ENCODE measurements at regions not wholly inside any gene's neighbourhood (a gene's known extent, or its start where the extent isn't known, plus 50 kb on each side); places are given as distances from the start of the nearest gene placed in this dataset.

GRCh38 chr10:8768852-8769251, 714.4 kb downstream of the GATA3 start:
- TF ChIP-seq, protein P1, sequence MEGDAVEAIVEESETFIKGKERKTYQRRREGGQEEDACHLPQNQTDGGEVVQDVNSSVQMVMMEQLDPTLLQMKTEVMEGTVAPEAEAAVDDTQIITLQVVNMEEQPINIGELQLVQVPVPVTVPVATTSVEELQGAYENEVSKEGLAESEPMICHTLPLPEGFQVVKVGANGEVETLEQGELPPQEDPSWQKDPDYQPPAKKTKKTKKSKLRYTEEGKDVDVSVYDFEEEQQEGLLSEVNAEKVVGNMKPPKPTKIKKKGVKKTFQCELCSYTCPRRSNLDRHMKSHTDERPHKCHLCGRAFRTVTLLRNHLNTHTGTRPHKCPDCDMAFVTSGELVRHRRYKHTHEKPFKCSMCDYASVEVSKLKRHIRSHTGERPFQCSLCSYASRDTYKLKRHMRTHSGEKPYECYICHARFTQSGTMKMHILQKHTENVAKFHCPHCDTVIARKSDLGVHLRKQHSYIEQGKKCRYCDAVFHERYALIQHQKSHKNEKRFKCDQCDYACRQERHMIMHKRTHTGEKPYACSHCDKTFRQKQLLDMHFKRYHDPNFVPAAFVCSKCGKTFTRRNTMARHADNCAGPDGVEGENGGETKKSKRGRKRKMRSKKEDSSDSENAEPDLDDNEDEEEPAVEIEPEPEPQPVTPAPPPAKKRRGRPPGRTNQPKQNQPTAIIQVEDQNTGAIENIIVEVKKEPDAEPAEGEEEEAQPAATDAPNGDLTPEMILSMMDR (IDR thresholded peaks at IDR 0.05) = no peak
- TF ChIP-seq ELK1 (IDR thresholded peaks at IDR 0.05; ENCODE audit: low read depth, low read length) (no peak), MAFK (IDR thresholded peaks at IDR 0.05; ENCODE audit: partially characterized antibody) (no peak), CEBPB (IDR thresholded peaks at IDR 0.05) (no peak), POLR2A (IDR thresholded peaks at IDR 0.05; ENCODE audit: low read length) (no peak), NR3C1 (IDR thresholded peaks at IDR 0.05) (no peak), EP300 (IDR thresholded peaks at IDR 0.05) (no peak), GATA3 (IDR thresholded peaks at IDR 0.05; ENCODE audit: borderline replicate concordance) (no peak), PBX3 (IDR thresholded peaks at IDR 0.05) (no peak), ZNF302 (CRISPR knock-in tag; IDR thresholded peaks at IDR 0.05) (no peak), ESRRA (IDR thresholded peaks at IDR 0.05; ENCODE audit: borderline replicate concordance, low read length) (no peak), MAX (IDR thresholded peaks at IDR 0.05) (no peak), KDM5A (IDR thresholded peaks at IDR 0.05) (no peak)
